ENCODE measurements at regions not wholly inside any gene's neighbourhood (a gene's known extent, or its start where the extent isn't known, plus 50 kb on each side); places are given as distances from the start of the nearest gene placed in this dataset.

GRCh38 chr1:70666381-70667140 is 255.5 kb downstream of the CTH start:
- Mint-ChIP-seq H3K27me3 (no peaks in the 10 kb centered on the region), H3K9me3 (no peaks in the 10 kb centered on the region), H3K4me3 (no peak overlapping the region), H3K36me3 (ENCODE audit: low read depth) (no peaks in the 10 kb centered on the region), H3K27ac (no peak overlapping the region), H3K4me1 (ENCODE audit: low read depth) (no peaks in the 10 kb centered on the region)
- ChIA-PET POLR2A (no interaction called here), CTCF (no interaction called here)
- no peak overlapping the region for H3K27ac ChIP-seq (ENCODE audit: low read depth in 1 of 2, low read length in 2 of 2)
- intact Hi-C loops (cut with DNase I, micrococcal nuclease), result no loop called here
- DNase-seq (no peak), ATAC-seq (ENCODE audit: poor library complexity) (no peak)
- no peak overlapping the region for H3K4me3 ChIP-seq (ENCODE audit: low read length)
- no peaks in the 10 kb centered on the region for H3K9me3 ChIP-seq (ENCODE audit: control insufficient read depth in 1 of 2, insufficient read depth in 1 of 2, low read length in 2 of 2)
- no peaks in the 10 kb centered on the region for H3K36me3 ChIP-seq (ENCODE audit: insufficient read depth, low read length)
- no peaks in the 10 kb centered on the region for H3K27me3 ChIP-seq (ENCODE audit: control insufficient read depth in 1 of 2, insufficient read depth in 2 of 2, low read length in 2 of 2)
- TF ChIP-seq, protein P1, sequence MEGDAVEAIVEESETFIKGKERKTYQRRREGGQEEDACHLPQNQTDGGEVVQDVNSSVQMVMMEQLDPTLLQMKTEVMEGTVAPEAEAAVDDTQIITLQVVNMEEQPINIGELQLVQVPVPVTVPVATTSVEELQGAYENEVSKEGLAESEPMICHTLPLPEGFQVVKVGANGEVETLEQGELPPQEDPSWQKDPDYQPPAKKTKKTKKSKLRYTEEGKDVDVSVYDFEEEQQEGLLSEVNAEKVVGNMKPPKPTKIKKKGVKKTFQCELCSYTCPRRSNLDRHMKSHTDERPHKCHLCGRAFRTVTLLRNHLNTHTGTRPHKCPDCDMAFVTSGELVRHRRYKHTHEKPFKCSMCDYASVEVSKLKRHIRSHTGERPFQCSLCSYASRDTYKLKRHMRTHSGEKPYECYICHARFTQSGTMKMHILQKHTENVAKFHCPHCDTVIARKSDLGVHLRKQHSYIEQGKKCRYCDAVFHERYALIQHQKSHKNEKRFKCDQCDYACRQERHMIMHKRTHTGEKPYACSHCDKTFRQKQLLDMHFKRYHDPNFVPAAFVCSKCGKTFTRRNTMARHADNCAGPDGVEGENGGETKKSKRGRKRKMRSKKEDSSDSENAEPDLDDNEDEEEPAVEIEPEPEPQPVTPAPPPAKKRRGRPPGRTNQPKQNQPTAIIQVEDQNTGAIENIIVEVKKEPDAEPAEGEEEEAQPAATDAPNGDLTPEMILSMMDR (IDR thresholded peaks at IDR 0.05), result no peak
- H3K4me1 ChIP-seq (ENCODE audit: insufficient read depth, low read length), result no peaks in the 10 kb centered on the region

- no peaks in the 10 kb centered on the region for H3K27me3 Mint-ChIP-seq
- DNase-seq (no peak), ATAC-seq (ENCODE audit: poor library complexity) (no peak)
- no peaks in the 10 kb centered on the region for H3K36me3 Mint-ChIP-seq (ENCODE audit: low read depth)
- H3K9me3 Mint-ChIP-seq, result no peaks in the 10 kb centered on the region
- Histone ChIP-seq H3K9me3 (ENCODE audit: control insufficient read depth in 1 of 2, insufficient read depth in 1 of 2, low read length in 2 of 2) (no peaks in the 10 kb centered on the region), H3K27ac (ENCODE audit: low read depth in 1 of 2, low read length in 2 of 2) (no peak overlapping the region), H3K4me3 (ENCODE audit: low read length) (no peak overlapping the region), H3K36me3 (ENCODE audit: insufficient read depth, low read length) (no peaks in the 10 kb centered on the region), H3K27me3 (ENCODE audit: control insufficient read depth in 1 of 2, insufficient read depth in 2 of 2, low read length in 2 of 2) (no peaks in the 10 kb centered on the region), H3K4me1 (ENCODE audit: insufficient read depth, low read length) (no peaks in the 10 kb centered on the region)
- TF ChIP-seq, protein P1 (IDR thresholded peaks at IDR 0.05), result no peak
- no peaks in the 10 kb centered on the region for H3K4me1 Mint-ChIP-seq (ENCODE audit: low read depth)
- no peak overlapping the region for H3K4me3 Mint-ChIP-seq
- intact Hi-C loops (cut with DNase I, micrococcal nuclease), result no loop called here
- POLR2A ChIA-PET, result no interaction called here
- H3K27ac Mint-ChIP-seq, result no peak overlapping the region
- CTCF ChIA-PET, result no interaction called here
These were observed 256.6 kb downstream of the CTH start for GRCh38 chr1:70667494-70668170.

GRCh38 chr1:70671006-70671405 is 259.9 kb downstream of the CTH start:
- ChIA-PET POLR2A (no interaction called here), CTCF (no interaction called here)
- H3K9me3 Mint-ChIP-seq, result no peaks in the 10 kb centered on the region
- intact Hi-C loops (cut with DNase I, micrococcal nuclease), result no loop called here
- H3K36me3 Mint-ChIP-seq (ENCODE audit: low read depth), result no peaks in the 10 kb centered on the region
- H3K27ac ChIP-seq (ENCODE audit: low read depth in 1 of 2, low read length in 2 of 2), result no peak overlapping the region
- no peaks in the 10 kb centered on the region for H3K4me1 ChIP-seq (ENCODE audit: insufficient read depth, low read length)
- H3K27me3 ChIP-seq (ENCODE audit: control insufficient read depth in 1 of 2, insufficient read depth in 2 of 2, low read length in 2 of 2), result no peaks in the 10 kb centered on the region
- TF ChIP-seq, protein P1 (IDR thresholded peaks at IDR 0.05), result no peak
- ATAC-seq (ENCODE audit: poor library complexity) (no peak), DNase-seq (no peak)
- no peak overlapping the region for H3K4me3 Mint-ChIP-seq
- no peak overlapping the region for H3K27ac Mint-ChIP-seq
- no peaks in the 10 kb centered on the region for H3K4me1 Mint-ChIP-seq (ENCODE audit: low read depth)
- no peak overlapping the region for H3K4me3 ChIP-seq (ENCODE audit: low read length)
- no peaks in the 10 kb centered on the region for H3K9me3 ChIP-seq (ENCODE audit: control insufficient read depth in 1 of 2, insufficient read depth in 1 of 2, low read length in 2 of 2)
- H3K36me3 ChIP-seq (ENCODE audit: insufficient read depth, low read length), result no peaks in the 10 kb centered on the region
- H3K27me3 Mint-ChIP-seq, result peaks cover 4% of the 10 kb centered on the region

Data from CD4-positive, alpha-beta T cell (primary cell).